ENCODE measurements at regions not wholly inside any gene's neighbourhood (a gene's known extent, or its start where the extent isn't known, plus 50 kb on each side); places are given as distances from the start of the nearest gene placed in this dataset.

GRCh38 chr10:131817866-131818509, 82.8 kb upstream of the PPP2R2D start:
- TF ChIP-seq, protein P1, sequence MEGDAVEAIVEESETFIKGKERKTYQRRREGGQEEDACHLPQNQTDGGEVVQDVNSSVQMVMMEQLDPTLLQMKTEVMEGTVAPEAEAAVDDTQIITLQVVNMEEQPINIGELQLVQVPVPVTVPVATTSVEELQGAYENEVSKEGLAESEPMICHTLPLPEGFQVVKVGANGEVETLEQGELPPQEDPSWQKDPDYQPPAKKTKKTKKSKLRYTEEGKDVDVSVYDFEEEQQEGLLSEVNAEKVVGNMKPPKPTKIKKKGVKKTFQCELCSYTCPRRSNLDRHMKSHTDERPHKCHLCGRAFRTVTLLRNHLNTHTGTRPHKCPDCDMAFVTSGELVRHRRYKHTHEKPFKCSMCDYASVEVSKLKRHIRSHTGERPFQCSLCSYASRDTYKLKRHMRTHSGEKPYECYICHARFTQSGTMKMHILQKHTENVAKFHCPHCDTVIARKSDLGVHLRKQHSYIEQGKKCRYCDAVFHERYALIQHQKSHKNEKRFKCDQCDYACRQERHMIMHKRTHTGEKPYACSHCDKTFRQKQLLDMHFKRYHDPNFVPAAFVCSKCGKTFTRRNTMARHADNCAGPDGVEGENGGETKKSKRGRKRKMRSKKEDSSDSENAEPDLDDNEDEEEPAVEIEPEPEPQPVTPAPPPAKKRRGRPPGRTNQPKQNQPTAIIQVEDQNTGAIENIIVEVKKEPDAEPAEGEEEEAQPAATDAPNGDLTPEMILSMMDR (IDR thresholded peaks at IDR 0.05; ENCODE audit: extremely low read depth, missing control alignments) = no peak
- DNase-seq (ENCODE audit: low spot score) = no peak

DNA sequence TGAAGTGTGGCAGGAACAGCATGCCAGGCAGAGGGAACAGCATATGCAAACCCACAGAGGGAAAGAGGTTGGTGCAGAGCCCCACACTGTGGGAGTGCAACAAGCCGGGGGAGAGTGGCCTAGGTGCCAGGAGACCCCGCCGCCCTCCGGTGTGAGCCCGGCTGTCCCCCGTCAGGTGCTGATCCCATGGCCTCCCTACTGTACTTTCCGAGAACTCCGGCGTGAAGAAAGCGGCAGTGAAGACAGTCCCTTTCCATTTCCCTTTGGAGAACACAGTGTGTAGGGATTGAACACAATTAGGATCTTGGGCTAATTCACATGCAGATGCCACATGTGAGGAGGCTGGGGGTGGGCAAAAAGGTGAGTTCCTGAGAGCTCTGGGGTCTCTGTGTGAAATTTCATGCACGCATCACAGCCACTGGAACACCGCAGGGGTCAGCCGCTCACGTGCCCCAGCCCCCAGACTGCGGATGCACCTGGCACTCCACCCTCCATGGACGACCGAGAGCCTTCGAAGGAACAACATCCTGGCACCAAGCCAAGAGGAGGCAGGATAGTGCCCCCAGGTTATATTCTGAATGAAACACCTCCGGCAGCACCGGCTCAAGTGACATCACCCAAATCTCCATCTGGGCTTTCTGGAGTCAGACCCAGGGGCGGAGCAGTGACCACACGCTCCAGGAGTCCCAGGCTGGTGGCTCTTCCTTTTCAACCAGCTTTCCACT, 82.1 kb upstream of the PPP2R2D start:
- DNase-seq (ENCODE audit: low spot score) = no peak
- TF ChIP-seq, protein P1 (IDR thresholded peaks at IDR 0.05; ENCODE audit: extremely low read depth, missing control alignments) = no peak

GRCh38 chr10:131819241-131820072, 81.4 kb upstream of the PPP2R2D start:
- DNase-seq (ENCODE audit: low spot score) = no peak
- TF ChIP-seq, protein P1 (IDR thresholded peaks at IDR 0.05; ENCODE audit: extremely low read depth, missing control alignments) = no peak

GRCh38 chr10:131820626-131821025, 80.2 kb upstream of the PPP2R2D start:
- TF ChIP-seq, protein P1 (IDR thresholded peaks at IDR 0.05; ENCODE audit: extremely low read depth, missing control alignments) = no peak
- no peak for DNase-seq (ENCODE audit: low spot score)

- TF ChIP-seq, protein P1 (IDR thresholded peaks at IDR 0.05; ENCODE audit: extremely low read depth, missing control alignments) = no peak
- no peak for DNase-seq (ENCODE audit: low spot score)
Measured at GRCh38 chr10:131821378-131822012, 79.3 kb upstream of the PPP2R2D start.

DNA sequence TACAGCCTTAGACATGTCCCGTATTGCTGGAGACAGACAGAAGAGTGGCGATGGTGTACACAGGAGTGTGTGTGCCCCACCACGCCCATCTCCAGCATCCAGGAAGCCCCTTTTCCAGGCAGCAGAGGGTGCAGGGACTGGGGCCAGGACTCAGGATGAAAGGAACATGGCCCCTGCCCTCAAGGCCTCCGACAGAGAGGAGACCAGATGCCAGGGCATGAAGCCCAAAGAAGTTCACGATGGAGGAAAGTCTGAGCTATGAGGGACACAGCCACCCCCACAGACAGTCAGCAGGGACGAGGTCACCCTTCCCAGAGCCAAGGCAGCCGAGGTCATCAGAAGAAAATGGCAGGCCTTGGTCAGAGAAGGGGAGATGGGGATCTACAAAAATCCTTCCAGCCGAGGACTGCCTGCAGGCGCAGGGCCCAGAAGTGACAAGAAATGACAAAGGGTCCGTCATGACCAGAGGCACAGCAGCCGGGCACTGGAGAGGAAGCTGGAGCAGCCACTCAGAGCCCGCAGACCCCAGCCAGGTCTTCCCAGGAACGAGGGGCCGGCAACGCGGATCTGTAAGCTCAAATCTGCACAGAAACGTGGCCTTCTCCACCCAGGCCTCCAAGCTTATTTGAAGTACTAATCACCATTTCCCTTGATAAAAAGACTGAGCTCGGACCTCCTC, 78.7 kb upstream of the PPP2R2D start:
- no peak for DNase-seq (ENCODE audit: low spot score)
- TF ChIP-seq, protein P1 (IDR thresholded peaks at IDR 0.05; ENCODE audit: extremely low read depth, missing control alignments) = no peak
